GM23248 (cell line): ENCODE measurements at regions not wholly inside any gene's neighbourhood (a gene's known extent, or its start where the extent isn't known, plus 50 kb on each side); places are given as distances from the start of the nearest gene placed in this dataset.

Experiments
- EZH2 ChIP-seq: fragments of 200-600 bp; sonication (generic); IDR thresholded peaks from 2 replicates; pipeline ENCODE4 v1.6.1; 2018; ENCODE audit warnings: antibody characterized with exemption, mild to moderate bottlenecking; ENCODE audit not compliant: insufficient read depth, poor library complexity, severe bottlenecking
- EZH2phosphoT487 ChIP-seq: fragments of 200-600 bp; sonication (generic); IDR thresholded peaks from 2 replicates; pipeline ENCODE4 v1.6.1; 2018; ENCODE audit warnings: antibody characterized with exemption, moderate library complexity, mild to moderate bottlenecking, low read depth; ENCODE audit not compliant: insufficient read depth

DNA sequence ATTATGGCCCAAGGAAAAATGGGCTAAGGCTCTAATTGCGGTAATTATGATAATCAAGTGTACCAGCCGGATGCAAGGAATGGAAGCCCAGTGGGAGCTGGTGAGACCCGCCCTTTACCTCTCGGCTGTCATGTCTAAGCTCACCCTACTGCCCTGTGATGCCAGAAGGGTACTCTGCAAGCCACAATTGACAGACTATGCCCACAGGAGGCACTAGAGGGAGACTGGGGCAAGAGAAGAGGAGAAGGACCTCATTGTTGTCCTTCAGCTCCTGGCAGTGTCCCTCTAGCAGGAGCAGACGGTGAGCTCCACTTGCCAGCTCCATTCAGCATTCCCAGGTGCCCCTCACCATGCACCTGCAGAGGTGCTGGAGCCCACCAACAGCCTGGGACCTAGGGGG is 141.8 kb downstream of the SMIM20 start:
- TF ChIP-seq EZH2 (no peak), EZH2phosphoT487 (no peak)
